Omental fat pad (tissue), 3 donors: ENCODE measurements at regions not wholly inside any gene's neighbourhood (a gene's known extent, or its start where the extent isn't known, plus 50 kb on each side); places are given as distances from the start of the nearest gene placed in this dataset.

ENCODE experiments used
- ATAC-seq: fragments of 150-250 bp; one replicate; pipeline ENCODE4 v1.9.1; 2016; ENCODE audit warnings: mild to moderate bottlenecking, moderate library complexity; ENCODE audit not compliant: low FRiP score
- DNase-seq: peaks from one replicate; pipeline ENCODE4 v3.0.0-alpha.2; 2019; ENCODE audit warnings: low spot score
- CTCF ChIP-seq, 3 donors: fragments of 450-650 bp; IDR thresholded peaks; one replicate each; pipeline ENCODE4 v1.5.1; 2016 to 2017; ENCODE audit warnings: antibody characterized with exemption in 3 of 3, mild to moderate bottlenecking in 3 of 3, moderate library complexity in 2 of 3

- TF ChIP-seq CTCF (IDR thresholded peaks at IDR 0.05): no peak
- DNase-seq (no peak), ATAC-seq (no peak)
Observed at GRCh38 chr4:23700197-23700596, 189.7 kb downstream of the PPARGC1A start.

GRCh38 chr4:23697722-23698121 is 192.1 kb downstream of the PPARGC1A start:
- TF ChIP-seq CTCF (IDR thresholded peaks at IDR 0.05): no peak
- ATAC-seq (no peak), DNase-seq (no peak)

- ATAC-seq: no peak
- TF ChIP-seq CTCF (IDR thresholded peaks at IDR 0.05): no peak
- no peak for DNase-seq
Observed at GRCh38 chr4:23697001-23697528, 192.8 kb downstream of the PPARGC1A start.

- ATAC-seq (no peak), DNase-seq (no peak)
- no peak for TF ChIP-seq CTCF (IDR thresholded peaks at IDR 0.05)
Observed at GRCh38 chr4:23686169-23686897, 203.5 kb downstream of the PPARGC1A start.

- no peak for DNase-seq
- no peak for ATAC-seq
- no peak for TF ChIP-seq CTCF (IDR thresholded peaks at IDR 0.05)
Observed at GRCh38 chr4:23685471-23685870, 204.4 kb downstream of the PPARGC1A start.

GRCh38 chr4:23680671-23681518 is 209.0 kb downstream of the PPARGC1A start:
- no peak for DNase-seq
- ATAC-seq: no peak
- TF ChIP-seq CTCF (IDR thresholded peaks at IDR 0.05): no peak
